ENCODE measurements at regions not wholly inside any gene's neighbourhood (a gene's known extent, or its start where the extent isn't known, plus 50 kb on each side); places are given as distances from the start of the nearest gene placed in this dataset.

DNA sequence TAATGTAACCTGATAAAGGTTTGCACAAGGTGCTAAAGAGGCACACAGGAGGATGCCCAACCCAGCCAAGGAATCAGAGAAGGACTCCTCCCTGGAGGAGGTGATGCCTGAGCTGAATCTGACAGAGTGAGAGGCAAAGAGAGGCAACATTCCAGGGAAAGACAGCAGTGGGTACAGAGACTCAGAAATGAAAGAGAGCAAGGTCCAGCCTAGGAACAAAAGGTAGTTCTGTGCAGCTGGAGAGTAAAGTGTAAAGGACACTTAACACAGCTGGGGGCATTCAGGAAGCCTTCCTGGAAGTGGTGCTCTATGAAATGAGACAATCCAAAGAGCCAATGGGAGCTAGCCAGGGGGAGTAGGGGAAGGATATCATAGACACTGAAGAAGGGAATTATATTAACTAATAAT is 181.0 kb upstream of the GLI2 start:
- intact Hi-C loops (cut with micrococcal nuclease; ENCODE audit: unreplicated experiment) = loop anchor here (10.0 kb wide), 1 partner anchor 120 kb away; no protein-coding TSS in a partner anchor
- CTCF ChIA-PET = no interaction called here
- no peak for DNase-seq
- Mint-ChIP-seq H3K27me3 (ENCODE audit: unreplicated experiment) (peaks cover 74% of the 10 kb centered on the region), H3K4me3 (ENCODE audit: low read depth, unreplicated experiment) (no peak overlapping the region), H3K4me1 (ENCODE audit: low read depth, unreplicated experiment) (peaks cover 11% of the 10 kb centered on the region), H3K9me3 (ENCODE audit: low read depth, unreplicated experiment) (no peaks in the 10 kb centered on the region), H3K36me3 (ENCODE audit: insufficient read depth, unreplicated experiment) (no peaks in the 10 kb centered on the region), H3K27ac (ENCODE audit: unreplicated experiment) (no peak overlapping the region)
- TF ChIP-seq, protein P1, sequence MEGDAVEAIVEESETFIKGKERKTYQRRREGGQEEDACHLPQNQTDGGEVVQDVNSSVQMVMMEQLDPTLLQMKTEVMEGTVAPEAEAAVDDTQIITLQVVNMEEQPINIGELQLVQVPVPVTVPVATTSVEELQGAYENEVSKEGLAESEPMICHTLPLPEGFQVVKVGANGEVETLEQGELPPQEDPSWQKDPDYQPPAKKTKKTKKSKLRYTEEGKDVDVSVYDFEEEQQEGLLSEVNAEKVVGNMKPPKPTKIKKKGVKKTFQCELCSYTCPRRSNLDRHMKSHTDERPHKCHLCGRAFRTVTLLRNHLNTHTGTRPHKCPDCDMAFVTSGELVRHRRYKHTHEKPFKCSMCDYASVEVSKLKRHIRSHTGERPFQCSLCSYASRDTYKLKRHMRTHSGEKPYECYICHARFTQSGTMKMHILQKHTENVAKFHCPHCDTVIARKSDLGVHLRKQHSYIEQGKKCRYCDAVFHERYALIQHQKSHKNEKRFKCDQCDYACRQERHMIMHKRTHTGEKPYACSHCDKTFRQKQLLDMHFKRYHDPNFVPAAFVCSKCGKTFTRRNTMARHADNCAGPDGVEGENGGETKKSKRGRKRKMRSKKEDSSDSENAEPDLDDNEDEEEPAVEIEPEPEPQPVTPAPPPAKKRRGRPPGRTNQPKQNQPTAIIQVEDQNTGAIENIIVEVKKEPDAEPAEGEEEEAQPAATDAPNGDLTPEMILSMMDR (IDR thresholded peaks at IDR 0.05; ENCODE audit: unreplicated experiment) = no peak
- BruUV-seq (replicated peaks) = no TSS peak

DNA sequence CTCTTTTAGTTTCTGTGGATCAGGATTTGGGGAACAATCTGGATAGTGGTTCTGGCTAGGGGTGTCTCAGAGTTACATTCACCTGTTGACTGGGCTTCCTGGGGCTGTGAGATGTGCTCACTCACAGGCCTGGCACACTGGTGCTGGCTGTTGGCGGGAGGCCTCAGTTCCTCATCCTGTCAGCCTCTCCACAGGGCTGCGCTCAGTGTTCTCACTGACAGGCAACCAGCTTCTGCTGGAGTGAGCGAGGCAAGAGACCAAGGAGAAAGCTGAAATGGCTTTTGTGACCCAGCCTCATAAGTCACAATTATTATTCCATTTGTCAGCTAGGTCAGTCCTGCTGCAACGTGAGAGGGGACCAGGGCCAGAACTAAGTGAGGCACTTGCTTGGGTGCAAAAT is 180.6 kb upstream of the GLI2 start:
- H3K9me3 Mint-ChIP-seq (ENCODE audit: low read depth, unreplicated experiment) = no peaks in the 10 kb centered on the region
- TF ChIP-seq, protein P1 (IDR thresholded peaks at IDR 0.05; ENCODE audit: unreplicated experiment) = no peak
- H3K27ac Mint-ChIP-seq (ENCODE audit: unreplicated experiment) = no peak overlapping the region
- H3K4me1 Mint-ChIP-seq (ENCODE audit: low read depth, unreplicated experiment) = peaks cover 11% of the 10 kb centered on the region
- DNase-seq = no peak
- BruUV-seq (replicated peaks) = no TSS peak
- H3K36me3 Mint-ChIP-seq (ENCODE audit: insufficient read depth, unreplicated experiment) = no peaks in the 10 kb centered on the region
- CTCF ChIA-PET = no interaction called here
- intact Hi-C loops (cut with micrococcal nuclease; ENCODE audit: unreplicated experiment) = loop anchor here (10.0 kb wide), 1 partner anchor 120 kb away; no protein-coding TSS in a partner anchor
- no peak overlapping the region for H3K4me3 Mint-ChIP-seq (ENCODE audit: low read depth, unreplicated experiment)
- H3K27me3 Mint-ChIP-seq (ENCODE audit: unreplicated experiment) = peaks cover 77% of the 10 kb centered on the region

DNA sequence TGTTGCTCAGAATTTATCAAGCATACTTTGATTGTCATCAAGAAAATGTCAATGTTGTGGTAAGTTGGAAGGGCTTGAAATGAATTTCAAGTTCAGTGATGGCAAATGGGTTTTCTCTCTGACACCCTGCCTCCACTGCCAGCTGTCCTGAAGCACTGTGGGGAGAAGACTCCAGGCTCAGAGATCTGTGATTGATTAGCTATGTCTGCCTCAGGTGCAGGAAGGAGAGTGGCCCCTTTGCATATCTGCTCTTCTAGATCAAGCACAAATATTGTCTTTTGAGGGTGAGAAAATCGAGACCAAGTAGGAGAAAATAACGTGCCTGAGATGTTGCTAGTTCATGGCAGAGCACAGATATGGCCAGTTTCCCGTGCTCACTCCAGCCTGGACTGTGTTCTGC is 178.8 kb upstream of the GLI2 start:
- intact Hi-C loops (cut with micrococcal nuclease; ENCODE audit: unreplicated experiment) = loop anchor here (10.0 kb wide), 1 partner anchor 118 kb away; no protein-coding TSS in a partner anchor
- TF ChIP-seq, protein P1 (IDR thresholded peaks at IDR 0.05; ENCODE audit: unreplicated experiment) = no peak
- Mint-ChIP-seq H3K36me3 (ENCODE audit: insufficient read depth, unreplicated experiment) (no peaks in the 10 kb centered on the region), H3K4me1 (ENCODE audit: low read depth, unreplicated experiment) (peaks cover 11% of the 10 kb centered on the region), H3K4me3 (ENCODE audit: low read depth, unreplicated experiment) (no peak overlapping the region), H3K9me3 (ENCODE audit: low read depth, unreplicated experiment) (no peaks in the 10 kb centered on the region), H3K27ac (ENCODE audit: unreplicated experiment) (no peak overlapping the region), H3K27me3 (ENCODE audit: unreplicated experiment) (peaks cover 84% of the 10 kb centered on the region)
- no TSS peak for BruUV-seq (replicated peaks)
- DNase-seq = no peak
- CTCF ChIA-PET = no interaction called here

DNA sequence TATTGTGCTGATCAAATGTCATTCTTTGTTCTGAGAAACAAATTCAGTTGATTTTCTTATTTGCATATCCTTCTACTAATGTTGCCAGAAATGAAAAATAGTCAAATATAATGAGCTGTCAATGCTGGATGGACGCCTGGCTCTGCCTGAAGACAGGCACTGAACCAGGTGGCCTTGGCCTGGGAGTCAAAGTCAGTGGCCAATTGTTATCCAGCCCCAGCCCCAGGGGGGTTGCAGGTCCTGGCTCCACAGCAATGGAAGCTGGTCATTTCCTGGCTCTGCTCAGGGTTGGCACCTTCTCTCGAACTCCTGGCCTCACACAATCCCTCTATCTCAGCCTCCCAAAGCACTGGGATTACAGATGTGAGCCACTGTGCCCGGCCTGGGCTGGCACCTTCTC is 176.8 kb upstream of the GLI2 start:
- TF ChIP-seq, protein P1 (IDR thresholded peaks at IDR 0.05; ENCODE audit: unreplicated experiment) = no peak
- Mint-ChIP-seq H3K9me3 (ENCODE audit: low read depth, unreplicated experiment) (no peaks in the 10 kb centered on the region), H3K27ac (ENCODE audit: unreplicated experiment) (no peak overlapping the region), H3K4me1 (ENCODE audit: low read depth, unreplicated experiment) (no peaks in the 10 kb centered on the region), H3K4me3 (ENCODE audit: low read depth, unreplicated experiment) (no peak overlapping the region), H3K36me3 (ENCODE audit: insufficient read depth, unreplicated experiment) (no peaks in the 10 kb centered on the region), H3K27me3 (ENCODE audit: unreplicated experiment) (peaks cover 87% of the 10 kb centered on the region)
- intact Hi-C loops (cut with micrococcal nuclease; ENCODE audit: unreplicated experiment) = loop anchor here (10.0 kb wide), 1 partner anchor 116 kb away; no protein-coding TSS in a partner anchor
- BruUV-seq (replicated peaks) = no TSS peak
- DNase-seq = no peak
- CTCF ChIA-PET = interaction anchor here (0.9 kb wide), 1 partner anchor 100 kb away, joined by 4 read pairs; no protein-coding TSS in a partner anchor

All from Calu3 (cell line).